H9 (cell line): ENCODE measurements at regions not wholly inside any gene's neighbourhood (a gene's known extent, or its start where the extent isn't known, plus 50 kb on each side); places are given as distances from the start of the nearest gene placed in this dataset.

Source experiments
- DNase-seq: peaks from one replicate; pipeline ENCODE4 v3.0.0-alpha.2; 2017
- H2AFZ ChIP-seq: one replicate; pipeline ENCODE4 v1.6.1; 2013; ENCODE audit warnings: mild to moderate bottlenecking, low read length, control low read depth, moderate library complexity
- H2AK5ac ChIP-seq: 2 replicates; pipeline ENCODE4 v1.6.1; 2013; ENCODE audit warnings: low read length, control low read depth, mixed read lengths; ENCODE audit not compliant: insufficient read length
- H2BK120ac ChIP-seq: one replicate; pipeline ENCODE4 v1.6.1; 2013; ENCODE audit warnings: low read depth, mild to moderate bottlenecking, low read length, control low read depth, inconsistent platforms; ENCODE audit not compliant: poor library complexity, severe bottlenecking
- H2BK12ac ChIP-seq: 2 replicates; pipeline ENCODE4 v1.6.1; 2013; ENCODE audit warnings: low read length, control low read depth, mixed read lengths, low read depth; ENCODE audit not compliant: insufficient read length
- H2BK15ac ChIP-seq: 2 replicates; pipeline ENCODE4 v1.6.1; 2013; ENCODE audit warnings: low read depth, low read length, control low read depth
- H2BK20ac ChIP-seq: one replicate; pipeline ENCODE4 v1.6.1; 2013; ENCODE audit warnings: low read depth, mild to moderate bottlenecking, low read length, control low read depth, inconsistent platforms; ENCODE audit not compliant: poor library complexity, severe bottlenecking
- H2BK5ac ChIP-seq: 2 replicates; pipeline ENCODE4 v1.6.1; 2013; ENCODE audit warnings: low read length, control low read depth, mixed read lengths; ENCODE audit not compliant: insufficient read length
- H3K14ac ChIP-seq: 2 replicates; pipeline ENCODE4 v1.6.1; 2013; ENCODE audit warnings: low read length, control low read depth; ENCODE audit not compliant: insufficient read depth
- H3K18ac ChIP-seq: 2 replicates; pipeline ENCODE4 v1.6.1; 2013; ENCODE audit warnings: low read depth, mild to moderate bottlenecking, mixed read lengths, low read length, control low read depth; ENCODE audit not compliant: insufficient read length
- H3K23ac ChIP-seq: 2 replicates; pipeline ENCODE4 v1.6.1; 2013; ENCODE audit warnings: low read length, control low read depth, mixed read lengths, low read depth; ENCODE audit not compliant: insufficient read length
- H3K23me2 ChIP-seq: 2 replicates; pipeline ENCODE4 v1.6.1; 2013; ENCODE audit warnings: low read depth, mild to moderate bottlenecking, mixed read lengths, low read length, control low read depth; ENCODE audit not compliant: insufficient read length, poor library complexity, severe bottlenecking
- H3K27ac ChIP-seq: 2 replicates; pipeline ENCODE4 v1.5.1; 2013; ENCODE audit warnings: low read length, control low read depth, mixed read lengths, low read depth; ENCODE audit not compliant: insufficient read length
- H3K27me3 ChIP-seq: 2 replicates; pipeline ENCODE4 v1.6.1; 2013; ENCODE audit warnings: low read length, control low read depth, inconsistent platforms; ENCODE audit not compliant: insufficient read depth
- H3K4ac ChIP-seq: 2 replicates; pipeline ENCODE4 v1.6.1; 2013; ENCODE audit warnings: low read depth, mild to moderate bottlenecking, control low read depth, inconsistent platforms, low read length, moderate library complexity
- H3K4me1 ChIP-seq: 2 replicates; pipeline ENCODE4 v1.6.1; 2013; ENCODE audit warnings: low read length, control low read depth, inconsistent platforms; ENCODE audit not compliant: insufficient read depth
- H3K4me2 ChIP-seq: 2 replicates; pipeline ENCODE4 v1.6.1; 2013; ENCODE audit warnings: low read length, control low read depth, mixed read lengths; ENCODE audit not compliant: insufficient read length, insufficient read depth
- H3K56ac ChIP-seq: 2 replicates; pipeline ENCODE4 v1.6.1; 2013; ENCODE audit warnings: low read depth, mild to moderate bottlenecking, mixed read lengths, low read length, control low read depth; ENCODE audit not compliant: insufficient read length
- H3K79me1 ChIP-seq: 2 replicates; pipeline ENCODE4 v1.6.1; 2013; ENCODE audit warnings: low read depth, mild to moderate bottlenecking, moderate library complexity, low read length, control low read depth, inconsistent platforms; ENCODE audit not compliant: insufficient read depth, poor library complexity, severe bottlenecking
- H3K79me2 ChIP-seq: 2 replicates; pipeline ENCODE4 v1.6.1; 2013; ENCODE audit warnings: low read length, control low read depth, inconsistent platforms; ENCODE audit not compliant: insufficient read depth
- H3K9ac ChIP-seq: 2 replicates; pipeline ENCODE4 v1.6.1; 2013; ENCODE audit warnings: low read length, control low read depth, mixed read lengths; ENCODE audit not compliant: insufficient read length; ENCODE audit errors: extremely low read depth
- H3K9me3 ChIP-seq: one replicate; pipeline ENCODE4 v1.6.1; 2013; ENCODE audit warnings: low read depth, low read length, inconsistent platforms; ENCODE audit not compliant: control insufficient read depth
- H3T11ph ChIP-seq: one replicate; pipeline ENCODE4 v1.6.1; 2013; ENCODE audit warnings: mild to moderate bottlenecking, low read length, control low read depth, inconsistent platforms
- H4K20me1 ChIP-seq: one replicate; pipeline ENCODE4 v1.6.1; 2013; ENCODE audit not compliant: control insufficient read depth, insufficient read length, insufficient read depth
- H4K5ac ChIP-seq: 2 replicates; pipeline ENCODE4 v1.6.1; 2013; ENCODE audit warnings: low read depth, mild to moderate bottlenecking, mixed read lengths, low read length, control low read depth; ENCODE audit not compliant: insufficient read length
- H4K8ac ChIP-seq: replicated peaks from 2 replicates; pipeline ENCODE4 v1.6.1; 2013; ENCODE audit warnings: low read length, control low read depth, mixed read lengths, low read depth; ENCODE audit not compliant: insufficient read length
- H4K91ac ChIP-seq: 2 replicates; pipeline ENCODE4 v1.6.1; 2013; ENCODE audit warnings: low read depth, mild to moderate bottlenecking, moderate library complexity, mixed read lengths, low read length, control low read depth; ENCODE audit not compliant: insufficient read length
- H3K27ac Mint-ChIP-seq, 3 experiments: 2 replicates in 2 of 3; 3 replicates in 1 of 3; pipeline ENCODE4 v1.8.0; 2020 to 2021; ENCODE audit warnings: mixed read lengths in 3 of 3, mild to moderate bottlenecking in 1 of 3, moderate library complexity in 1 of 3
- H3K27me3 Mint-ChIP-seq: 2 replicates; pipeline ENCODE4 v1.8.0; 2021; ENCODE audit warnings: low read depth, mild to moderate bottlenecking, moderate library complexity, mixed read lengths
- H3K36me3 Mint-ChIP-seq, 3 experiments: 2 replicates in 2 of 3; 3 replicates in 1 of 3; pipeline ENCODE4 v1.8.0; 2020 to 2021; ENCODE audit warnings: low read depth in 3 of 3, mixed read lengths in 3 of 3; ENCODE audit not compliant: insufficient read depth in 1 of 3
- H3K4me1 Mint-ChIP-seq, 2 experiments: 2 replicates each; pipeline ENCODE4 v1.8.0; 2020; ENCODE audit warnings: mixed read lengths in 2 of 2
- H3K4me3 Mint-ChIP-seq, 2 experiments: 2 replicates in 1 of 2; 3 replicates in 1 of 2; pipeline ENCODE4 v1.8.0; 2020 to 2021; ENCODE audit warnings: mild to moderate bottlenecking in 2 of 2, mixed read lengths in 2 of 2, moderate library complexity in 1 of 2
- H3K9me3 Mint-ChIP-seq, 2 experiments: 2 replicates in 1 of 2; 3 replicates in 1 of 2; pipeline ENCODE4 v1.8.0; 2020; ENCODE audit warnings: mild to moderate bottlenecking in 2 of 2, mixed read lengths in 2 of 2, moderate library complexity in 1 of 2
- CTCF ChIP-seq: fragments of 200-600 bp; sonication (generic); conservative IDR thresholded peaks from 3 replicates; pipeline ENCODE4 v1.8.0; 2021; ENCODE audit warnings: antibody characterized with exemption, mild to moderate bottlenecking
- WGBS: extraction: QIAGEN DNeasy Blood & Tissue Kit; methylation state at CpG from one replicate; pipeline ENCODE4 v1.1.7; 2013; ENCODE audit warnings: missing lambda C conversion rate, low lambda C conversion rate, mixed read lengths; ENCODE audit not compliant: insufficient read length; ENCODE audit errors: extremely low coverage; 5-methylcytosine and 5-hydroxymethylcytosine counted together

- Histone ChIP-seq H3K23me2 (peaks cover 2% of the 10 kb centered on the region), H3K9me3 (no peaks in the 10 kb centered on the region), H3K4ac (no peak overlapping the region), H2BK120ac (no peak overlapping the region), H3K14ac (no peak overlapping the region), H2AK5ac (no peak overlapping the region), H3K79me2 (no peaks in the 10 kb centered on the region), H2AFZ (no peak overlapping the region), H3K27me3 (no peaks in the 10 kb centered on the region), H3K23ac (no peak overlapping the region), H4K8ac (no peak overlapping the region), H3K56ac (no peak overlapping the region), H3K9ac (no peak overlapping the region), H2BK20ac (no peak overlapping the region), H4K5ac (no peak overlapping the region), H3K18ac (no peak overlapping the region), H4K20me1 (no peaks in the 10 kb centered on the region), H3K4me1 (no peaks in the 10 kb centered on the region; the same call in 1 of the 2 replicates), H4K91ac (no peak overlapping the region), H2BK15ac (no peak overlapping the region), H3T11ph (no peak overlapping the region), H3K79me1 (no peaks in the 10 kb centered on the region), H3K27ac (no peak overlapping the region), H2BK5ac (no peak overlapping the region), H3K4me2 (no peak overlapping the region), H2BK12ac (no peak overlapping the region)
- Mint-ChIP-seq H3K4me1 (peaks cover 0 to 10% of the 10 kb centered on the region in 2 experiments; a peak in 2 of 4 replicates), H3K36me3 (no peaks in the 10 kb centered on the region; a peak in 2 of 7 replicates), H3K27ac (no peak overlapping the region), H3K27me3 (0 out of 2 replicates have a peak, but pooled peaks cover 2% of the 10 kb centered on the region), H3K9me3 (no peaks in the 10 kb centered on the region), H3K4me3 (no peak overlapping the region)
- no CpG with 5 or more reads among the region's 4 CpGs for WGBS
- no peak for TF ChIP-seq CTCF
- DNase-seq, result no peak
These were observed 133.5 kb upstream of the PARP11 start for GRCh38 chr12:4006743-4007142.
